ENCODE measurements at regions not wholly inside any gene's neighbourhood (a gene's known extent, or its start where the extent isn't known, plus 50 kb on each side); places are given as distances from the start of the nearest gene placed in this dataset.

GRCh38 chr9:118455788-118456187 is 751.6 kb downstream of the TLR4 start:
- Histone ChIP-seq H3K9me3 (no peaks in the 10 kb centered on the region), H3K27me3 (peaks cover 0 to 10% (median 0%) of the 10 kb centered on the region in 4 donors), H3K4me1 (no peaks in the 10 kb centered on the region), H3K36me3 (no peaks in the 10 kb centered on the region), H3K4me3 (no peak overlapping the region), H3K27ac (no peak overlapping the region)
- no peak for TF ChIP-seq CTCF (IDR thresholded peaks at IDR 0.05)
- no peak for ATAC-seq
- WGBS, 2 donors: 55 to 68% methylated on average over 2 of the region's 2 CpGs
- intact Hi-C loops (cut with DNase I): no loop called here
- no peak for DNase-seq
- no peak for FAIRE-seq

- FAIRE-seq (no peak), ATAC-seq (no peak), DNase-seq (no peak)
- no peaks in the 10 kb centered on the region for H3K9me3 ChIP-seq
- no peaks in the 10 kb centered on the region for H3K4me1 ChIP-seq
- no peak for TF ChIP-seq CTCF (IDR thresholded peaks at IDR 0.05)
- H3K27ac ChIP-seq: no peak overlapping the region
- H3K4me3 ChIP-seq: no peak overlapping the region
- intact Hi-C loops (cut with DNase I): no loop called here
- H3K27me3 ChIP-seq: peaks cover 0 to 10% (median 0%) of the 10 kb centered on the region in 4 donors
- whole genome bisulfite sequencing, 2 donors: 42 to 53% methylated on average over 6 of the region's 6 CpGs
- no peaks in the 10 kb centered on the region for H3K36me3 ChIP-seq
Measured at GRCh38 chr9:118457171-118458000, 753.2 kb downstream of the TLR4 start.

- no peak for ATAC-seq
- TF ChIP-seq CTCF (IDR thresholded peaks at IDR 0.05): no peak
Measured at GRCh38 chr9:118459913-118460312, 755.7 kb downstream of the TLR4 start.

GRCh38 chr9:118463419-118463818 is 759.2 kb downstream of the TLR4 start:
- H3K4me3 ChIP-seq: no peak overlapping the region
- FAIRE-seq (no peak), DNase-seq (no peak), ATAC-seq (no peak)
- intact Hi-C loops (cut with DNase I): no loop called here
- no peak overlapping the region for H3K27ac ChIP-seq
- H3K9me3 ChIP-seq: no peaks in the 10 kb centered on the region
- H3K36me3 ChIP-seq: no peaks in the 10 kb centered on the region
- WGBS, 2 donors: 22 to 33% methylated on average over 1 of the region's 1 CpG
- peaks cover 0 to 2% (median 0%) of the 10 kb centered on the region in 4 donors for H3K27me3 ChIP-seq
- no peak for TF ChIP-seq CTCF (IDR thresholded peaks at IDR 0.05)
- no peaks in the 10 kb centered on the region for H3K4me1 ChIP-seq

More at GRCh38 chr9:118459913-118460312, 755.7 kb downstream of the TLR4 start:
- no peak overlapping the region for H3K27ac ChIP-seq
- WGBS, 2 donors: 33 to 47% methylated on average over 2 of the region's 2 CpGs
- H3K27me3 ChIP-seq: peaks cover 0 to 6% (median 0%) of the 10 kb centered on the region in 4 donors
- no peaks in the 10 kb centered on the region for H3K9me3 ChIP-seq
- H3K4me1 ChIP-seq: no peaks in the 10 kb centered on the region
- no peak for DNase-seq
- FAIRE-seq: no peak
- intact Hi-C loops (cut with DNase I): no loop called here
- H3K36me3 ChIP-seq: no peaks in the 10 kb centered on the region
- no peak overlapping the region for H3K4me3 ChIP-seq

GRCh38 chr9:118473521-118473920 is 769.3 kb downstream of the TLR4 start:
- no peak for FAIRE-seq

More at GRCh38 chr9:118473521-118473920, 769.3 kb downstream of the TLR4 start:
- H3K36me3 ChIP-seq: no peaks in the 10 kb centered on the region
- no peak for TF ChIP-seq CTCF (IDR thresholded peaks at IDR 0.05)
- DNase-seq (no peak), ATAC-seq (no peak)
- WGBS, 2 donors: 33 to 39% methylated on average over 1 of the region's 1 CpG
- H3K27ac ChIP-seq: no peak overlapping the region
- no peaks in the 10 kb centered on the region for H3K27me3 ChIP-seq
- no peaks in the 10 kb centered on the region for H3K9me3 ChIP-seq
- H3K4me1 ChIP-seq: no peaks in the 10 kb centered on the region
- intact Hi-C loops (cut with DNase I): no loop called here
- no peak overlapping the region for H3K4me3 ChIP-seq
